Islet precursor cell (in vitro differentiated cells): ENCODE measurements at regions not wholly inside any gene's neighbourhood (a gene's known extent, or its start where the extent isn't known, plus 50 kb on each side); places are given as distances from the start of the nearest gene placed in this dataset.

Experiments used
- DNase-seq: peaks from one replicate; pipeline ENCODE4 v3.0.0-alpha.2; 2018

DNA sequence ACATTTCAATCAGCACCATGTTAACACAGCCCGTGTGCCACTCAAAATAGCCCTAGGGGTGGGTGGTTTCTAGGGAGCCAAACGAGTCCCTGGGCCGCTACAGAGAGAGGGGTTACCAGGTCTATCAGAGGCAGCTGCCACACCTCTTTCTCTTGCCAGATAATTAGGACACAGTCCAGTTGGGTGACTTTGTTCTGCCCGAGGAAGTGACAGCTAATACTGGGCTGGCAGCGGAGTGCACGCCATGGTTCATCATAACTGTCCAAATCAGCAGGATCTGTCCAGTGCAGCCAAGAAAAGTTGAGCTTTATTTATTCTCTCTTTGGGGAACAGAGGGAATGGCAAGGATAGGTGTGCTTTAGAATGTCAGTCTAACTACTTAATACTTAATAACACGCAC lies 583.8 kb downstream of the BRINP1 start:
- no peak for DNase-seq

- DNase-seq = no peak
Measured at GRCh38 chr9:118786877-118787276, 582.4 kb downstream of the BRINP1 start.

DNA sequence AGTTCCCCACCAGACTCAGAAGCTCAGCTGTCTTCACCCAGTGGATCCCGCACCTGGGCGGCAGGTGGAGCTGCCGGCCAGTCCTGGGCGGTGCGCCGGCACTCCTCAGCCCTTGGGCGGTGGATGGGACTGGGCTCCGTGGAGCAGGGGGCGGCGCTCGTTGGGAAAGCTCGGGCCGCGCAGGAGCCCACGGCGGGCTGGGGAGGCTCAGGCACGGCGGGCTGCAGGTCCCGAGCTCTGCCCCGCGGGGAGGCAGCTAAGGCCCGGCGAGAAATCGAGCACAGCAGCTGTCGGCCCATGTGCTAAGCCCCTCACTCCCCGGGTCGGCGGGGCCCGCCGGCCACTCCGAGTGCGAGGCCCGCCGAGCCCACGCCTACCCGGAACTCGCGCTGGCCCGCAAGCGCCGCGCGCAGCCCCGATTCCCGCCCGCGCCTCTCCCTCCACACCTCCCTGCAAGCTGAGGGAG lies 560.0 kb downstream of the BRINP1 start:
- peak; percentile 80 for DNase-seq

DNA sequence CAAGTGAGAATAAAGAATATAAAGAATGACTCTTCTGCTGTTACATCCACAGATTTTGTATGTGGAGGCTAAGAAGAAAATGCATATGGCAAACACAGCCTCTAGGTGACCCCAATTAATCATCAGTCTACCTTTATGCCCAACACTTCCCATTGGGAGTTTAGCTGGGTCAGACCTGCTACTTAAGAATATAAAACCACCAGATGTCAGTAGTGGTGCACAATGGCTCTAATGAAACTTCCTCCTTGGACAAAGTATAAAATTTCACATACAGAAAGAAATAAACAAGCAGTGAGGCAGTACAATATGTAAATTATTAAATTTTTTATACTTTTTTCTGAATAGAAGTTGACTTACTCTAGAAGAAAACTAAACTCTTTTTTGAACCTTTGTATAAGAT lies 539.9 kb downstream of the BRINP1 start:
- DNase-seq = no peak

DNA sequence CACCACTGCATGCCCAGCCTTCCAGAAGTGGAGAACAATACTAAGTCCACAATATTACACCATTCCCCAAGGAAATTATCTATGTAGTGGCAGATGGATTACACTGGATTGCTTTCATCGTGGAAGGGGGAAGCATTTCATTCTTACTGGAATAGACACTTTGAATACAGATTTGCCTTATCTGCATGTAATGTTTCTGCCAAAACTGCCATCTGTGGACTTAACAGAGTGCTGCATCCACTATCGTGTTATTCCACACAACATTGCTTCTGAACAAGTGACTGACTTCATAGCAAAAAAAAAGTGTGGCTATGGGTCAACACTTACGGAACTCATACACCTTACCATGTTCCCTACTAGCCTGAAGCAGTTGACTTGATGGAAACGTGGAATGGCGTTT lies 536.9 kb downstream of the BRINP1 start:
- no peak for DNase-seq

DNA sequence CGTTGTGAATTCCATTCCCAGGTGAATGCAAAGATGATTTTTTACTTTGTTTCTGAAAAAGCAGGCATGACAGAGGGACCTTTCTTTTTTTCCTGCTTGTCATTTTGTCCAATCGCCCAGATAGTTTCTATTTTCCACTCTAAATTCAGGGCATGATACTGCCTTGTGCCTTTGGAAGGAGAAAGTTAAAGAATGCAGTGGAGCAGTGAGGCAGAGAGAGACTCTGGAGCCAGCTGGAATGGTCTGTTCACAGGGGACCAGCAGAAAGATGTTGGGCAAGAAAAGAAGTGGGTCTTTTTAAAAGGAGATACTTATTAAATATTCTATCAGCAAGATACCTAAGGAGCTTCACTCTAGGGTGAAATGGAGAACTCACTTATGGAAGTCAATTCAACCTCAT lies 532.3 kb downstream of the BRINP1 start:
- DNase-seq = no peak

- DNase-seq = no peak
Measured at GRCh38 chr9:118871531-118871930, 497.7 kb downstream of the BRINP1 start.

GRCh38 chr9:118882684-118883083 lies 486.6 kb downstream of the BRINP1 start:
- no peak for DNase-seq

DNA sequence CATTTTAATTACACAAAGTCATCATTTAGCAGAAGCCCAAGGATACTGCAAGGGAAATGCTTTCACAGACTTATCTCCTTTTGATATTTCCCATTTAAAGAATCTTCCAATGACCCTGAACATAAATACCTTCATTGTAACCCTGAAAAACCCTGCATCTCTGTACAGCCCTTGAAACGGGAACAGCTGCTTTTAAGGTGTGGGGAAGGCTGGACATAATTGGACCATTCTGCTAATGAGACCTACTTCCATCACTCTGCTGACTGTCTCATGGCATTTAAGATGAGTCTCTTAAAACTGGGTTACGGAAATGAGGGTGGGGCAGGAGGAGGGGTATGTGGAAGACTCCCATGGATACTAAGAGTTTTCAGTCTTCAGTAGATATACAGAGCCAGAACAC lies 485.8 kb downstream of the BRINP1 start:
- no peak for DNase-seq

DNA sequence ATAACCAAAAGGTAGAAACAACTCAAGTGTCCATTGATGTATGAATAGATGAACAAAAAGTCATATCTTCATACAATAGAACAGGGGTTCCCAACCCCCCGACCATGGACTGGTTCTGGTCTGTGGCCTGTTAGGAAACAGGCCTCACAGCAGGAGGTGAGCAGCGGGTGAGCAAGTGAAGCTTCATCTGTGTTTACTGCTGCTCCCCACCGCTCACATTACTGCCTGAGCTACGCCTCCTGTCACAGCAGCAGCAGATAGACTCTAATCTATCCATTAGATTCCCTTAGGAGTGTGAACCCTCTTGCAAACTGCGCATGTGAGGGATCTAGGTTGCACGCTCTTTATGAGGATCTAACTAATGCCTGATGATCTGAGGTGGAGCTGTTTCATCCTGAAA lies 478.0 kb downstream of the BRINP1 start:
- DNase-seq = no peak

- no peak for DNase-seq
Measured at GRCh38 chr9:118896324-118897000, 472.8 kb downstream of the BRINP1 start.

DNA sequence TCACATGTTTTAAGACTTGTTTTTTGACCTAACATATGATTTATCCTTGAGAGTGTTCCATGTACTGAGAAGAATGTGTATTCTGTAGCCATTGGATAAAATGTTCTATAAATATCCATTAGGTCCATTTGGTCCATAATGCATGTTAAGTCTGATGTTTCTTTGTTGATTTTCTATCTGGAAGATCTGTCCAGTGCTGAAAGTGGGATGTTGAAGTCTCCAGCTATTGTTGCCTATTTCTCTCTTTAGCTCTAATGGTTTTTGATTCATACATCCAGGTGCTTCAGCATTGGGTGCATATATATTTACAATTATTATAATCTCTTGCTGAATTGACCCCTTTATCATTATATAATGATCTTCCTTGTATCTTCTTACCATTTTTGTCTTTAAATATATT lies 451.1 kb downstream of the BRINP1 start:
- no peak for DNase-seq

DNA sequence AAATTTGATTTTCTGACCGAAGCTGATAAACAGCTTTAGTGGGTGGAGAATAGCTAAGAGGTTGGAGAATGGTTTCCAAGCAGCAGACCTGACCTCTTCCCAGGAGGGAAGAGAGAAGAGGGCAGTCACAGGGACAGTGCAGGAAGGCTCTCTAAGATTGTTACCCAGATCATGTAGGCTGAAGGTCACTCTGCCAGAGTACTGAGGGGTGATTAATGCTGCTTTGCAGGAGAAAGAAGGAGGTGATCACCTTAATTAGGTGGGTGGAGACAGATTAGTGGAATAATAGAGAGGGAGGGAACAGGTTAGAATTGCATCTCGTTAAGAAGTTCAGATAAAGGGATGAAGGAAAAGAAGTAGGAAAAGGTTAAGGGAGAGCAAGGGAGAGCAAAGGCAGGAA lies 440.5 kb downstream of the BRINP1 start:
- no peak for DNase-seq

- no peak for DNase-seq
Measured at GRCh38 chr9:118929287-118929686, 439.9 kb downstream of the BRINP1 start.

DNA sequence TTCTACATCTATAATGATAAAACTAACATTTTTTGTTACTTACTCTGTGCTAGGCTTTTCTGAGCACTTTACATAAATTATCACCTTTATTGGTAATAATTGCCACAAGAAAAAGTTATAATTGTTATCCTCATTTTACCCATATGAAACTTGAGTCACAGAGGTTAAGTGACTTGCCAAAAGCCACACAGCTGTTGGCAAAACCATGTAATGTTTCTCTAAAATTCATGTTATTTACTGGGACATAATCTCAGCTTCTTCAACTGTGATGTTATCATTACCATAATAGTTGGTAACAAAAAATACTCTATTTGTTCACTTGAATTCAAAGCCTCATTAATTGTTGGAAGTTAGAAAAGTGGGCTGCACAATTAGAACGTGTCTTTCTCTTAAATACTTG lies 437.3 kb downstream of the BRINP1 start:
- no peak for DNase-seq

DNA sequence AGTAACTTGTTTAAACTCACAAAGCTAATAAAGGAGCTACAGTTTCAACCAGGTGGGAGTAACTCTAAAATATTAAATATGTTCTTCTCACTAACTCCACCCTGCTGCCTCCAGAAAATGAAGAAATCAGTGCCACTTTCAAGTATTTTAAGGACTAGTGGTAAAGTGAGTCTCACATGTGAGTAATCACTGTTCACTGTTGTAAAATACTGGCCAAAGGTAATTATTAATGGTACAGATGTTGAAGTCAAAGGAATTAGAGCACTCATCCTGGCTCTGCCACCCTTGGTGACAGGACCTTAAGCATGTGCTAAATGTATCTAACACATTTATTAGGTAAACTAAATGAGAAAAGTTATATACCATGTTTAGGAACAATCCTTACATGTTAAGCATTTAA lies 430.7 kb downstream of the BRINP1 start:
- DNase-seq = no peak

- no peak for DNase-seq
Measured at GRCh38 chr9:118940473-118940872, 428.8 kb downstream of the BRINP1 start.

DNA sequence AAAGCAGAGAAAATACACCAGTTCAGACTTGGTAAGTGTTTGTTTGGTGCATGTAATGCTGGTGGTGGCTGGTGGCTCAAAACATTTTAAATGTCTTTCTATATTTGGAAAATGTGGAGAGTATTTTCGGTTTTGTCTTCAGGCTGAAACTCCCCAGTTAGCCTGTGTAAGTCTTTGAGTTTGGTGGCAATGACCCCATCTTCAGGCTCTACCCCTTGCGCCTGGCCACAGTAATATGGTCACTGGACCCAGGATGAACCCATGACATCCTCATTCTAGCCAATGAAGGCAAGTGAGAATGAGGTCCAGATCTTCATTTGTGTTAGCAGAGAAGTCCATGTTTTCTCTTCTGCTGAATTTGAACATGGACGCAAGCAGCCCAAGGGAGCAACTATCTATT lies 422.6 kb downstream of the BRINP1 start:
- no peak for DNase-seq

DNA sequence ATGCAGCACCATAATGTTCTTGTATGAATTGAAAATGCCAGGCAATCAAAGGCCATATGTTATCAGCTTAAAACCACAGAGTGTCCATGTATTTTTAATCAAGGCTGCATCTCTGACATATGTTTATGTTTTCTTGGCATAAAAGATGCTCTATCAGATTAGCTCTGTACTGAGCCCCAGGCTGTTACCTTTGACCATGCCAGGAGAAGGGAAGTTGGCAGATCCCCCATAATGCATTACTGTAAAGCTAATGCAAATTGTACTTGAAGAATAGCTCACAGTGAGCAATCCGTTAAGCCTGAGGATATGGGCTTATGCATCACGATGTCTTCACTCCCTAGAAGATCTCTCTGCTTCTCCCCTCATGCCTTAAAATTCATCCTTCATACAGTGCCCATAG lies 414.4 kb downstream of the BRINP1 start:
- no peak for DNase-seq

DNA sequence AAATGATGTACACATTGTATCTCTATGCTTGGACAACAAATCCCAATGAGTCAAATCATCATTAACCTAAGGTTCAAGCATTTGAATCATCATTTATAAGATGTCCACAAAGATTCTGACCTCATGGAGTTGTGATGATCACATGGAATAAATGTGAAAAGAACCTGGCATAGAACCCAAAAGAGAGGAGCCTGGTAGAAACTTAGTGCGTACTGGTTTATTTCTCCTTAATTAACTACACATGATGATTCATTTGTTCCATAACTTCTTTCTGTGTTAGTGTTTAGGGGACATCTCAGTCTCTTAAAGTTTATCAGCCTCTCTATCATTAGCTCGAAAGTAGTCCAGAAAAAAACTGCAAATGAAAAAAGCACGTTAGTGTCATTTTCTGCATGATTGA lies 411.6 kb downstream of the BRINP1 start:
- DNase-seq = no peak

GRCh38 chr9:118959366-118959765 lies 409.9 kb downstream of the BRINP1 start:
- DNase-seq = no peak

- peak; percentile 81 for DNase-seq
Measured at GRCh38 chr9:118961857-118962256, 407.4 kb downstream of the BRINP1 start.

GRCh38 chr9:118962426-118962825 lies 406.8 kb downstream of the BRINP1 start:
- DNase-seq = no peak

- DNase-seq = no peak
Measured at GRCh38 chr9:118963674-118964073, 405.6 kb downstream of the BRINP1 start.

DNA sequence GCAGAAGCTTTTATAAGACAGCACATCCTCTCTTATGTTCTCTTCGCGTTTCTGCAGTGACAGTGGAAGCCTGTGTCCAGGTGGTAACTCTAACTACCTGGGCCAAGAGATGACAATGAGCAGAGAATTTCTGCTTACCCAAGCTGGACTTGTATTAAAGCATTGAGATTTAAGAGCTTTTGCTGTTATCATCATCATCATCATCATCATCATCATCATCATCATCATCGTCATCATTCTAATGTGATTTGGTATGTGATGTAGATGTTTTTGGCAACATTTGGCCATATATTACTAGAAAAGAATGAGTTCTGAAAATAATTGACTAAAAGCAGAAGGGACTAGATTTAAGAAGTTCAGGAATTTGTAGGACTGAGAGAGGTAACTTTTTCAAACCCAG lies 401.3 kb downstream of the BRINP1 start:
- DNase-seq = no peak

- DNase-seq = no peak
Measured at GRCh38 chr9:118975736-118976135, 393.5 kb downstream of the BRINP1 start.
